GM19455 (cell line): ENCODE measurements at regions not wholly inside any gene's neighbourhood (a gene's known extent, or its start where the extent isn't known, plus 50 kb on each side); places are given as distances from the start of the nearest gene placed in this dataset.

Source experiments
- ATAC-seq: cut with Tn5 transposase; IDR thresholded peaks from one replicate; pipeline ENCODE4 v1.9.1; 2021; ENCODE audit not compliant: unreplicated experiment

DNA sequence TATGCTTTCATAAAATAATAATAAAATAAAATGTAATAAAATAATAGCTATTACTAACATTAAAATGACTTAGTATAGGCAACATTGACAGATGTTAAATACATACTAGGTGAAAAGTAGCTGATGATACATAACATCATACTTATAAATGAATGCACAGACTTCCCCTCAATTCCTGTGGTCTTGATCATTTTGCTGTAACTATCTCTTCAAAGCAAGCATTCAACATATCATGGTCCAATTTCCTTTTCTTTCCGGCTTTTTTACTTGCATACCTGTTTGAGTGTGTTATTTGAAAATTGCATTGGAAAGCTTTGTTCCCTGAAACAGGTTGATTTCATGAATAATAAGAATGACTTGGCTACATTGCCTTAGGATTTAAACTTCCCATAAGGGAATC, 309.3 kb downstream of the HDGFL1 start:
- no peak for ATAC-seq

DNA sequence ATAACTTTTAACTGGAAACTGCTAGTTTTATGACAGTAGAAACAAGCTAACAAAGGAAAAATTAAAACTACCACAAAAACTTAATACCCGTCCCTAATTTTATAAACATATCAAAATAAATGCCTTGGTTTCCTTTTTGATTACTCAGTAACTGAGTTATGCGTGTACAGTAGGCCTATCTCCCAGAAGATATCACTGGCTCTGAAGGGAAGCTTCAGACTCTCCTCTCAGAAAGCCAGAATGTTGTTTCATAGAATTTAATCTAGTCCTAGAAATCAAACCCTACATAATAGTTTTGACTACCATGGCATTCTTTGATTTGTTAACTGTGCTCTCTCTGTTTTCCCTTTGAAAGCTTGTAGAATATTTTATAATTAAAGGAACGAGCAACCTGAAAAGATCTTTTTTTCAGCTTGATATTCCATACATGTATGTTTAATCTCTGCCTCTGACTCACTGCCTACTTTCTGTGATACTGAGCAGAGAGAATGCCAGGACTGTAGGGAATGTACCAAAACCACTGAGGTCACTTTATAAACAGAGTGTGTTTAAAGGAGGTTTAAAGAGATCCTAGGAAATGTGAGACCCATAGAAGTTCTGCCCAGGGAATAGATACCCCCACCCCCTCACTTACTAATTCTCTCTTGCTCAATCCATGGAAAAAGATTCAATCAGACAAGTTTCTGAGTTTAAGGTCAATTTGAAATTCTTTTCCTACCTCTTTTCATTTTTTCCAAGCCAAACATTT, 311.5 kb downstream of the HDGFL1 start:
- no peak for ATAC-seq

DNA sequence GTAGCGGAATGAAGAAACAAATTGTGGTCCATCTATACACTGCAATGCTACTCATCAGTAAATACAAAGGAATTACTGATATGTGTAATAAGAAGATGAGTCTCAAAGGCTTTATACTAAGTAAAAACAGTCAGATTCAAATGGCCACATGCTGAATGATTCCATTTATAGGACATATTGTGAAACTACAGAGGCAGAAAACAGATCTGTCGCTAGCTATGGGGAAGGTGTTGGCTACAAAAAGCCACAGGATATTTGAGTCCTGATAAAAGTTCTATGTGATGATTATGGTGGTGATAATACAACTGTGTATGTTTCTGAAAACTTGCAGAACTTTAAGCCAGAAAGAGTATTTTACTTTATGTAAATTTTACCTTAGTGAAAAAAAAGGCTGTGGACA, 313.2 kb downstream of the HDGFL1 start:
- no peak for ATAC-seq

DNA sequence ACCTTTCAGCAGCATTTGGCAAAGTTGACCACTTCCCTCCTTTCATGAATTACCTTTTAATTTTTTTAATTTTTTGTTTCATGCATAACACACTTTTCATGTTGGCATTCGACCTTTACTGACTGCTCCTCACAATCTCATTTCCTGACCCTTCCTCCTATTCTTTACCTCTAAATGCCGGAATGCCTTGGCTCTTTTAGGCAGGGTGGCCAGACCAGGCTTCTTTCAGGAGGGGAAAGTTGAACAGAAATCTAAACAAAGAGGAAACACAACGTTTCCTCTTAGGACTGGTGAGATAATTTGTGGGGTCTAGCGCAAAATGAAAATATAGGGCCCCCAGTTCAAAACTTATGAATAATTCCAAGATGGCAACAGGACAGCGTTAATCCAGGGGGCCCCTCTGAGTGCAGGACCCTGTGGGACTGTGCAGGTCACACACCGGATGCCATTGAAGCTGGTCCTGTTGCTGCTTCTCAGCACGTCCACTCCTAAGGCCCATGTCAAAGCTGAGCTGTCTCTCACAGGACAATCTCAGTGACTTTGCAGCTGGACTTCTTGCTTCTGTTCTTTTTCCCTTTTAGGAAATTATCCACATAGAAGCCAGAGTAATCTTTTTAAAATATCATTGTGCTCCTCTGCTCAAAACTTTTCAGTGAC, 313.8 kb downstream of the HDGFL1 start:
- no peak for ATAC-seq

DNA sequence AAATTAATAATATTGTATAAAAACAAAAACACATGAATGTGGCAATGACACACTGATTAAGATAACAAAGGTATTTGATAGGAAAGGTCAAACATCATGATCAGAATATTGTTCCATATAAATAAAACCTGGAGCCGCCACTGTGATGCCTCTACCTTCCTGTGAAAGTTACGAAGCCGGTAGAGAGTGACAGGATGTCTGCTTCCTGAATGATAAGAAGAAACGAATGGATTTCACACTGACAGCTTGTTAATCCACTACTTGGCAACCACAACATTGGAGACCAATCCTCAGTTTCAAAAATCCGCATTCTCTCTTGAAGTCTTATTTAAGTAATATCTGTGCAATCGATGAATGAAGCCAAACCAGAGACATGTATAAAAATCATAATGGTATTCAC, 315.1 kb downstream of the HDGFL1 start:
- ATAC-seq, result no peak

DNA sequence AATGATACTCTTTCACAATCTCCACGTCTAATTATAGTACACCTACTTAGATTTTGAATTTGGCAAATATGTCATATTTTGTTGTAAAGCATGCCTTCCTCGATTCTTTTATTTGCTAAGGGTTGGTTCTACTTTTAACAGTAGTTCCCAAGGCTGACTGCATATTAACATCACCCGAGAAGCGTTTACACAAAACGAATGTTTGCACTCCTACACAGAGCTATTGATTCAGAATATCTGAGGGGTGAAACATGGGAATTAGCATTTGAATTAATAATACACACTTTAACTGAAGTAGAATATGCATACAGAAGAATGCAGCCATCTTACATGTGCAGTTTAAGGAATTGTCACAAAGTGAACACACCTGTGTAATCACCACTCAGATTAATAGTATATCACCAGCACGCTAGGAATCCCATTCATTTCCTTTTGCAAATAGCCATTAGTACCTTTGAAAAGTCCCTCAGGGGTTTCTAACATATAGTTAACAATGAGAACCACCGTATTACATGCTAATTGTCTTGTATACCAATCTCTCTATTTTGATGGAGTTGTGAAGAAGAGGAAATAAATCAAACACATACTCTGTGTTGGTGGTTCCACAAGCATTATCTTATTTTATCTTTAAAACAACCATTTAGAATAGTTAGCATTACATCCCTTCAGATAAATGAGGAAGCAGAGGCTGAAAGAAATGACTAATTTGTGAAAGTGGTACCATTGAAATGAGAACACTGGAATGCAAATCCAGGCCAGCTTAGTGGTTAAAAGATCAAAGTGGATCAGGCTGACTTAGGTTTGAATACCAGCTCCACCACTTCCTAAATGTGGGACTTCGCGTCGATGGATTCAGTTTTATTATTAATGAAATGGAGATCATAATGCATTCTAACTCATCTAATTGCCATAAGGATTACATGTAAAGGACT, 317.6 kb downstream of the HDGFL1 start:
- ATAC-seq, result no peak

DNA sequence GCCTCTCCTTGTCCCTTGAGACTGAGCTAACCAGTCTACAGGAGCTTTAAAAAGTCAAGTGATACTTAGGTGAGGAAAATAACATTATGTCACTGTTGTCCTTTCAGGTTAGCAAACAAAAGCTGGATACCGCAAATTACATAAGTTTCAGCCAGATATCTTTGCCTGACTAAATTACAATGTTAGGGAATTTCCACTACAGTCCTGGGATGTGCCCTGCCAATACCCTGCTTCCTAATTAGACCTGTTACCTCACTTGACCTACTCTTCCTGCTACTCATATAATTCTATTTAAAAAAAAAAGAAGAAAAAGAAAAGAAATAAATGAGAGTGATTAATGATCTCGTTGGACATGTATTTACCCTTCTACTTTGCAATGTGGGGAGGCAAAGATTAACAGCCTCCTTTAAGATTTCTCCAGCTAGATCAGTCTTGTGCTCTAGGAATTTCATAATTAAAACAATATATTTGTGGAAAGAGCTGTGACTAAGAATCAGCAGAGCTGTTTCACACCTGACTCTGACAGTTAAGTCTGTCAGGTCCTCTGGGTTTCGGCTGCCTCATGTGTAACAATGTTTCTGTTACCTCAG, 318.9 kb downstream of the HDGFL1 start:
- no peak for ATAC-seq

DNA sequence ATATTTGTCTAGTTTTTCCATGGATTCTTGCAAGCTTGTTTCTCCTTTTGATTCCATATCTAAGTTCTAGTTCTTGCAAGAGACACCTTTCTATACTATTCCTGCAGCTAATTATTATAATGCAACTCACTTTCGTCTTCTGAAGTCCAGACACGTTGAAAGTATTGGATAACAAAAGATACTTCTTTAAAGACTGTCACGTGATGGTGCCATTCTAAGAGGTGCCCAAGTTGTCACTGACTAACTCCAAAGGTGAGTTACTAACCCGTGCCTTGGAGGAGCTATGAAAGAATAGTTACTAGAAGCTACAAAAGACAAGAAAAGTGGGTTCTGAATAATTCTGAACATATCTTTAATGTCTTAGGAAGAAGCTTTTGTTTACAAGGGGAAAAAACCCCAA, 322.6 kb downstream of the HDGFL1 start:
- no peak for ATAC-seq

DNA sequence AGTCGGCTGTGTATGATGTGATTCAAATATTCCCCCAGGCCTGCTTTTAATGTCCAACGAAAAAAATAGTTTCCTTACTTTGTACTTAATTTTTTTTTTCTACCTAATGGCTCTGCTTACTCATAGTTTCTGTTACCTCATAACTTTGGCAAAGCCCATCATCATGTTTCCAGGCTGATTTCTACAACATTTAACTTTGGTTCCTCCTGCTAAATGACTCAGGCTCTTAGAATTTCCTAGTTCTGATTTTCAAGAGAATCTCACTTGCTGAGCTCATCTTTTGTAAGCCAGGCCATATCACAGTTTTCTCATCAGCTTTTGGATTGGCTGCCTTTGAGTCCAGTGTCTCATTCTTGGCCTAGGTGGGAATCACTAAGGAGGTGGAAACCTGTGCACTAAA, 323.1 kb downstream of the HDGFL1 start:
- no peak for ATAC-seq

DNA sequence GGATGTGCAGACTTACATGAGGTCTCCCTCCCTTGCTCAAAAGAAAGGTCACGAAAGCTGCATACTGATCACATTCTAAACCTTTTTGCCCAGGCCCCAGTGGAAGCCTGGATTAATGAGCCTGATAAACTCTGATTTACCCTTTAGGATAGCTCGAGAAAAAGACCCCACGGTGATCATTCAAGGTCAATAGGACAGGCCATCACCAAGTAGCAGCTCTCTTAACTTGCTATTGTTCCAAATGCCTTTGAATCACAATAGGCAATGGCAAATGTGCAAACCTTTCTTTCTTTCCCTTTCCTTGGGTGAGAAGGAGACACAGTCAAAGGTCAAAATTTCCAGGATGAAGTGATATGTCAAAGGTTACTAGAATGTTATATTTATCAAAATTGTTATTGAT, 327.3 kb downstream of the HDGFL1 start:
- no peak for ATAC-seq

DNA sequence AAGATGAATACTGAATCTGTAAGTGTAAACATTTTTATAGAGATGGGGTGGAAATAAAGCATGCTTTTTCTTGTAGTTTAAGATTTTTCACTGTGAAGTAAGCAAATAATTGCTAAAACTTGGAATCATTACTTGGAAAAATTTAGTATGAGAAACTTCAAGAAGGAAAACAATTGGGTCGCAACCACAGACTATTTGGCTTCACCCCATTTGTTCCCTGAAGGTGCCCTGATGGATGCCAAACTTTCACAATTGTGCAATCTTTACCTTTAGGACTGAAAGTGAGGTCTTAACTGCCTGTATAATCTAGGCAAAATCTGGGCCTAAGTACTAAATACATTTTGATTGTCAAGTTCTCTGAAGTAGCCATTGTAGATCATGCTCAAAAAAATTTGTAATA, 330.1 kb downstream of the HDGFL1 start:
- no peak for ATAC-seq

DNA sequence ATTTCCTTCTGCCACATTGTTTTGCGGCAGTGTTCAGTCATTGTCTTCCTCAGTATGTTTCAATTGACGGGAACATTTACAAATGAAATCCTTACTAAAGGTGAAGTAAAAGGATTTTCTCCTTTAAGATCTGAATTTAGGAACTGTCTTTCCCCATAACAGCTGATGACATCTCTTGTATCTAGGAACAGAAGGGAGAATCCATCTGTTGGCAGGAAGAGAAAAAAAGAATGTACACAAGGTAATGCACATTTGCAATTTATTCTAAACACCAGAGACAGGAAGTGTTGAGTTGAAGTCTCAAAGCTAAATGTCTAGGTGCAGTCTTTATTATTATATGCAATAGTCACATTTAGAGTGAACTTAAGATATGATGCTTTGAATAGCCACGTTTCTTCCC, 334.5 kb downstream of the HDGFL1 start:
- ATAC-seq, result no peak

DNA sequence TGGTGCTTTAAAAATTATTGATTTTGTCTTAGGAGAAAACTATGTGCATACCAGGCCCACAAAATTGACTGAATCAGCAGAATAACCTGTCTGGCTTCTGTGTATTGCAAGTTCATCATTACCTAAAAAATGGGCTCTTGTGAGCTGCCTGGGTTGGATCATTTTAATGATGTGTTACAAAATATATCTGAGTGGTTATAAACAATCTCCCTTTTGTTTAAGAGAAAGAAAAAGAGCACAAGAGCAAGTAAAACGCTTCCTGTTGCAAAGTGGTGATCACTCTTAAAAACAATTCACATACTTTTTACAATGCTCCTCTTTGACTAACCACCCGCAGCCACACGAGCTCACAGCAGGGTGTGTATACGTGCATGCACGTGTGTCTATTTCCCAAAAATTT, 335.1 kb downstream of the HDGFL1 start:
- no peak for ATAC-seq

DNA sequence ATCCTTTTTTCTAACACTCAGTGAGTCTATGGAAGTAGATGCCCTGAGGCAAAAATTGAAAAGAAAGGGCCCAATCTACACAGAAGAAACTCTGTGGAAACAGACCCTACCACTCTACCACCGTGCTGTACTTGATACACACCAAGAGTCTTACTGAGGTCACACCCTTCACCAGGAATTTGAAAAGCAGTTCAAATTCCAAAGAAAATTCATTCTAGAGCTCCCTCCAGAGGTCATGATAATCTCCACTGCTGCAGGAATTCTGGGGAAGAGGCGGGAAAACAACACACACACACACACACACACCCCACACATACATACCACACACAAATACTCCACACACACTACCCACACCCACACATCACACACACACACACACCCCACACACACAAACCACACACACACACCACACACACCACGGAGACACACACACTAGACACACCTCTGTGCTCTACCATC, 336.8 kb downstream of the HDGFL1 start:
- ATAC-seq, result no peak

DNA sequence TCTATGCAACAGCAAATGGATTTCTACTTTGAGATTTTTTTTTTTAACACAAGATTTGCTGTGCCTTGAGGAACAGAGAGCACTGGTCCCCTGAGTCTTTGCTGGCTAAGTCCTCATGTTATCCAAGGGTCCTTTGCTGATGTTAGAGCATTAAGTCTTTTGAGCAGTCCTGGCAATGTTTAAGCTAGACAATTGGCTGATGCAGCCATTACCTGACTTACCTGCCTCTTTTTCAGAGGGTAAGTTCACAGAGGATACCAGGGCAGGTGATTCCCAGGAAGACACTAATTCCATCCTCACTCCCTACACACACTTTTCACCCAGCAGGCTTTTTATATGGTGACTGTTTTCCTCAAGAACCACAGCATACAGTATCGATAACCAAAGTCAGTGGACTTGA, 337.7 kb downstream of the HDGFL1 start:
- ATAC-seq, result no peak

DNA sequence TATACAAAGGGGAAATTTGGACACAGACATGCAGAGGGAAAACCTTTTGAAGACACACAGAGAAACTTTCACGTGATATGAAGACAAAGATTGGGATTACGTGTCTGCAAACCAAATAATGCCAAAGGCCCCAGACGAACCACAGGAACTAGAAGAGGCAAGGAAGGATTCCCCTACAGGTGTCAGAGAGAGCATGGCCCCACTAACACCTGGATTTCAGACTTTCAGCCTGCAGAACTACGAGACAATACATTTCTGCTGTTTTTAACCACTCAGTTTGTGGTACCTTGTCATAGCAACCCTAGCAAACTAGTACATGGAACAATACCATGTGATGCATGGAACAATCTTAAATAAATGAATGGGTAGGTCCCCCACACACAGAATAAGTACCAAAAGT, 341.0 kb downstream of the HDGFL1 start:
- no peak for ATAC-seq

DNA sequence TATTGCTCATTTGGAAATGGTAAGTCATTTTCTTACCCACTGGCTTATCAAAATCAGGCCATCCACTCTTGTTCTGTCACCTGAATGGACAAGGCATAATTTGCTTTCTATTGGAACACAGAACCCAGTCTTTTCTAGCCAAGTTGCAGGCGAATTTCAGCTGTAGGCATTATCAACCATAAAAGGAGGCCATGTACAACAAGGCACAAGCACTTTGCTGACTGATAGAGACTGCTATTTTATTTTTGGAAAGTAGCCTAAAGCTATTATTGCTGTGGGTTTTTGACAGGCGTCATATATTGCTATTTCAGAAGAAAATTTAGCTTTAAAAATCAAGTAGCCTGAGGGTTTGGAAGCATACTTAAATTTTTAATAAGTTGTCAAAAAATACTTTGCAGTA, 344.2 kb downstream of the HDGFL1 start:
- ATAC-seq, result no peak

DNA sequence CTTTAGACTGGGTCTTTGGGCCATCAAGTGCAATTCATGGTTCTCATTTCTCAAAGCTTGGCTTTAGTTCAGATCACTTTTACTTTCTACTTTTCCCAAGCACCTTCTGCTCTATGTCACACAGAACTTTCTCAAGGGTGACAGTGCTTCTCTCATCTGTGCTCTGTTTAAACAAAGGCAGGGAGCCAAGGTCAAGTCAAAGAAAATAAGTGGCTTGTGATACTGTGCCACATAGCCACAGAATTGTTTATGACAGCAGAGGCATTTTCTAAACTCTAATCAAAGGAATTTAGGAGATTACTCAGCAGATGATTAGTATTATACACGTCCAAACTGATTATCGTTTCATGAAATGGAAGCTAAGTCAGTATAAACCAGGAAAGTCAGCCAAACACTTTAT, 348.0 kb downstream of the HDGFL1 start:
- no peak for ATAC-seq

DNA sequence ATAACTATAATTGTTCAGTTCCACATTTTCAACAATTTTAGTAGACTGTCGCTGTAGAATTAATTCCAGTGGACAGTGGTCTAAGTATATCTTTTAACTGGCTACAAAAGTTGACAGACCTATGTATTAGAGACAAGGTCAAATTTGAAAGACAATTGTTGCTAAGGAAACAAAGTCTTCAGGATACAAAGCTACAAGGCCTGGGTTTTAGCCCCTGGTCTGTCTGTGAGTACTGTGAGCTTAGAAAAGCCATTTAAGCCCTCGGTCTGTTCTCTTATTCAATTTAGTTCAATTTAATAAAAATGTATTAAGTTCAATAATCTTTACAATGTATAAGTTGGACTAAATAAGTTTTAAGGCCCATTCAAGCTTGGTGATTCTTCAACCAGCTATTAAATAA, 352.5 kb downstream of the HDGFL1 start:
- ATAC-seq, result no peak

DNA sequence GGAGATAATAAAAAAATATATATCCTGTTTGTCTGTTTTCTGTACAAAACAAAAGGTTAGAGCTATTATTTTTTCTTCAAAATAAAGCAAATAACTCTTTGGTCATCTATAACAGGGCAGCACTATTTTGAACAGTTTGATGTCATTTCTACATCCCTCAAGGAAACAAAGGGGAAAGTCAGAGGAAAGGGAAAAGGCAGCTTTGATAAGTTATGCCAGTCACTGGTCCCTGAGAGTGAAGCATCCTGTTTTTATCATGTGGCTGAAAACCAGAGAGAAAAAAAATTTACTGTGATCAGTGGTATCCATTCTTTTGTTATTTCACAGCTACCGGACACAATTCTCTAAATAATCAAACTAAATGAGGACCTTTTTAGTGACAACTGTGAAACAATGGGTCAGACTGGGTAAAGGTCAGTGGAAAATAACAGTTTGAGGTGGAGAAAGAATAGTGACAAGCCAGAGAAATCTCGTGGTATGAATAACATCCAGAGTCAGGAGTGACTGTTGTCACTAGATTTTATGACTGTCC, 356.0 kb downstream of the HDGFL1 start:
- no peak for ATAC-seq
